Heart right ventricle (tissue), 16 donors: ENCODE measurements at regions not wholly inside any gene's neighbourhood (a gene's known extent, or its start where the extent isn't known, plus 50 kb on each side); places are given as distances from the start of the nearest gene placed in this dataset.

ENCODE experiments used
- ATAC-seq, 8 donors: fragments of 200-7000 bp; cut with Tn5 transposase; one replicate each; pipeline ENCODE4 v1.9.1; 2020; ENCODE audit warnings: mild to moderate bottlenecking in 8 of 8, moderate library complexity in 8 of 8, moderate number of reproducible peaks in 1 of 8
- DNase-seq, 2 donors: peaks; one replicate each; pipeline ENCODE4 v3.0.0-alpha.2; 2020
- H3K27ac ChIP-seq, 10 donors: fragments of 200-600 bp; sonication (generic) in 2 of 10; one replicate each; pipeline versions ENCODE4 v1.5.0 to v1.8.0; 2020 to 2022; ENCODE audit warnings: mild to moderate bottlenecking in 3 of 10
- H3K27me3 ChIP-seq, 7 donors: fragments of 200-600 bp; one replicate each; pipeline ENCODE4 v1.8.0; 2021 to 2022; ENCODE audit warnings: mild to moderate bottlenecking in 2 of 7
- H3K36me3 ChIP-seq, 9 donors: fragments of 200-600 bp; sonication (generic) in 1 of 9; one replicate each; pipeline versions ENCODE4 v1.5.0 to v1.8.0; 2020 to 2022; ENCODE audit warnings: mild to moderate bottlenecking in 2 of 9
- H3K4me1 ChIP-seq, 9 donors: fragments of 200-600 bp; sonication (generic) in 1 of 9; one replicate each; pipeline versions ENCODE4 v1.5.0 to v1.8.0; 2020 to 2022; ENCODE audit warnings: mild to moderate bottlenecking in 4 of 9
- H3K4me3 ChIP-seq, 10 donors: fragments of 200-600 bp; sonication (generic) in 2 of 10; one replicate each; pipeline versions ENCODE4 v1.5.0 to v1.8.0; 2020 to 2022; ENCODE audit warnings: mild to moderate bottlenecking in 7 of 10, moderate library complexity in 2 of 10
- H3K9me3 ChIP-seq, 11 donors: fragments of 200-600 bp in 10 of 11; sonication (generic) in 2 of 11; one replicate each; pipeline versions ENCODE4 v1.5.0 to v1.8.0; 2013 to 2022; ENCODE audit warnings: mild to moderate bottlenecking in 2 of 11, control low read depth in 1 of 11, moderate library complexity in 1 of 11
- WGBS, 2 donors: extraction: QIAGEN DNeasy Blood & Tissue Kit; methylation state at CpG; one replicate each; pipeline ENCODE4 v1.1.7; 2013; ENCODE audit warnings: inconsistent platforms in 1 of 2; 5-methylcytosine and 5-hydroxymethylcytosine counted together
- intact Hi-C, 10 donors: fragments of 100-400 bp; cut with DNase I; formaldehyde crosslinking; loops; one replicate each; pipeline versions ENCODE4 v1.11.1 to v1.14.2; 2022
- TF ChIP-seq, protein P1 (sequence below), 9 donors: fragments of 200-600 bp; sonication (generic) in 2 of 9; IDR thresholded peaks; one replicate each; pipeline versions ENCODE4 v1.5.0 to v1.8.0; 2021 to 2022; ENCODE audit warnings: antibody characterized with exemption in 9 of 9, mild to moderate bottlenecking in 5 of 9, moderate library complexity in 1 of 9
- donor health status: Arrhythmogenic right ventricular cardiomyopathy.
- donor health status: ischemic (EF 13 %, LVEDD 7.1; RV severe dilation, severe dysfunction).
- donor health status: healthy with polysubstance abuse.
- donor health status: DM: no; HTN: yes; CAD: no.
- donor health status: DM: no; HTN: no; CAD: no.
- donor health status: ischemic (EF 25% LVEDD 6.9; RV normal size, moderate dysfunction).
- donor health status: ischemic (EF 25% LVEDD 5.7; RV mildly dilated, moderate dysfunction).
- donor health status: healthy.
- donor health status: DM: yes; HTN: yes; CAD: no.
- donor health status: Ischemic cardiomyopathy.
- donor health status: ischemic (EF 35%, LVEDD 5.7; RV mildly dilated, moderate dysfunction).
- donor health status: nonischemic (EF 11% LVEDD 7.7; RV severe dilation, severe dysfunction).
- donor health status: DM: yes; HTN: yes; CAD: no.
- donor health status: PGD.
- donor health status: ischemic (EF 29% LVEDD 5.4; RV normal size, mild dysfunction).
- donor health status: nonischemic (EF 23%, LVEDD 6.1; RV moderate dilation, normal function).

DNA sequence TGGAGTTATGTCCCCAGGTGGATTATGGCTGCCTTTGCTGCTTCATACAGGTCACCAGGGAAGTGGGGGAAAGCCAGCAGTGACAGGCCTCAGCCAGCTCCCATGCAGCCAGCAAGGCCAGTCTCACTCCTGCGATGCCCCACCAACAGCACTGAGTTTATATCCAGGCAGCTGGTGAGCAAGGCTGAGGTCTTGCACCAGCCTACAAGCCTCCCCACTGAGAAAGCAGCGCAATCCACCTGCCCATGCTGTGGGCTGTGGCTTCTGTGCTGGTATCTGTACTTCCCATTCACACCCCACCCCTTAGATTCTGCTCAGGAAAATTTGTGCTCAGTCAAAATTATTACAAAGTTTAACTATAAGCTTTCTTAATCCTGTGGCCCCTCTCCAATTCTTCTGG is 153.5 kb downstream of the HHIP start:
- DNase-seq: no peak
- Histone ChIP-seq H3K27me3 (no peaks in the 10 kb centered on the region), H3K4me1 (no peaks in the 10 kb centered on the region), H3K9me3 (peaks cover 0 to 40% (median 10%) of the 10 kb centered on the region in 11 donors), H3K36me3 (no peaks in the 10 kb centered on the region), H3K27ac (no peak overlapping the region), H3K4me3 (no peak overlapping the region)
- TF ChIP-seq, protein P1, sequence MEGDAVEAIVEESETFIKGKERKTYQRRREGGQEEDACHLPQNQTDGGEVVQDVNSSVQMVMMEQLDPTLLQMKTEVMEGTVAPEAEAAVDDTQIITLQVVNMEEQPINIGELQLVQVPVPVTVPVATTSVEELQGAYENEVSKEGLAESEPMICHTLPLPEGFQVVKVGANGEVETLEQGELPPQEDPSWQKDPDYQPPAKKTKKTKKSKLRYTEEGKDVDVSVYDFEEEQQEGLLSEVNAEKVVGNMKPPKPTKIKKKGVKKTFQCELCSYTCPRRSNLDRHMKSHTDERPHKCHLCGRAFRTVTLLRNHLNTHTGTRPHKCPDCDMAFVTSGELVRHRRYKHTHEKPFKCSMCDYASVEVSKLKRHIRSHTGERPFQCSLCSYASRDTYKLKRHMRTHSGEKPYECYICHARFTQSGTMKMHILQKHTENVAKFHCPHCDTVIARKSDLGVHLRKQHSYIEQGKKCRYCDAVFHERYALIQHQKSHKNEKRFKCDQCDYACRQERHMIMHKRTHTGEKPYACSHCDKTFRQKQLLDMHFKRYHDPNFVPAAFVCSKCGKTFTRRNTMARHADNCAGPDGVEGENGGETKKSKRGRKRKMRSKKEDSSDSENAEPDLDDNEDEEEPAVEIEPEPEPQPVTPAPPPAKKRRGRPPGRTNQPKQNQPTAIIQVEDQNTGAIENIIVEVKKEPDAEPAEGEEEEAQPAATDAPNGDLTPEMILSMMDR (IDR thresholded peaks at IDR 0.05): no peak
- intact Hi-C loops: no loop called here
- no peak for ATAC-seq
- 93 to 97% methylated on average over 2 of the region's 2 CpGs for WGBS, 2 donors

DNA sequence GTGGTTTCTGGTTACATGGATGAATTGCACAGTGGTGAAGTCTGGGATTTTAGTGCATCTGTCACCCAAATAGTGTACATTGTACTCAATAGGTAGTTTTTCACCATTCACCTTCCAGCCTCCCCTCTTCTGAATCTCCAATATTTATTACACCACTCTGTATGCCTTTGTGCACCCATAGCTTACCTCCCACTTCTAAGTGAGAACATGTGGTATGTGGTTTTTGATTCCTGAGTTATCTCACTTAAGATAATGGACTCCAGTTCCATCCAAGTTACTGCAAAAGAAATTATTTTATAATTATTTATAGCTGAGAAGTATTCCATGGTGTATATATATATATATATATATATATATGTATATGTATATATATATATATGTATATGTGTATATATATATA is 155.8 kb downstream of the HHIP start:
- intact Hi-C loops: loop anchor here in 1 of 10 donors (1.0 kb wide), 1 partner anchor 23 kb away; no protein-coding TSS in a partner anchor
- peaks cover 0 to 39% (median 12%) of the 10 kb centered on the region in 11 donors for H3K9me3 ChIP-seq
- H3K36me3 ChIP-seq: no peaks in the 10 kb centered on the region
- H3K4me3 ChIP-seq: no peak overlapping the region
- TF ChIP-seq, protein P1 (IDR thresholded peaks at IDR 0.05): no peak
- H3K27ac ChIP-seq: no peak overlapping the region
- no peaks in the 10 kb centered on the region for H3K27me3 ChIP-seq
- ATAC-seq (no peak), DNase-seq (no peak)
- no peaks in the 10 kb centered on the region for H3K4me1 ChIP-seq

DNA sequence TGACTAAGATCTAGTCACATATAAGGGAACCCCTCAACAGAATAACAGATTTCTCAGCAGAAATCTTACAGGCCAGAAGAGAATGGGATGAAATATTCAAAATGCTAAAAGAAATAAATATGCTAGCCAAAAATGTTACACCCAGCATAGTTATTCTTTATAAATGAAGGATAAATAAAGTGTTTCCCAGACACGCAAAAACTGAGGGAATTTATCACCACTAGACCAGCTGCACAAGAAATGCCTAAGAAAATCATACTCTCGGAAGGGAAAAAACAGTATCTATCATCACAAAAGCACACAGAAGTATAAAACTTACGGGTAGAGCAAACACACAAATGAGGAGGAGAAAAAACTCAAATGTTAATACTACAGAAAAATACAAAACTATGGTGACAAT is 162.1 kb downstream of the HHIP start:
- WGBS, 2 donors: 89 to 93% methylated on average over 3 of the region's 3 CpGs
- TF ChIP-seq, protein P1 (IDR thresholded peaks at IDR 0.05): no peak
- Histone ChIP-seq H3K4me3 (no peak overlapping the region), H3K36me3 (no peaks in the 10 kb centered on the region), H3K27ac (no peak overlapping the region), H3K4me1 (no peaks in the 10 kb centered on the region), H3K9me3 (peaks cover 0 to 56% (median 26%) of the 10 kb centered on the region in 11 donors), H3K27me3 (no peaks in the 10 kb centered on the region)
- no peak for ATAC-seq
- intact Hi-C loops: no loop called here
- DNase-seq: no peak

DNA sequence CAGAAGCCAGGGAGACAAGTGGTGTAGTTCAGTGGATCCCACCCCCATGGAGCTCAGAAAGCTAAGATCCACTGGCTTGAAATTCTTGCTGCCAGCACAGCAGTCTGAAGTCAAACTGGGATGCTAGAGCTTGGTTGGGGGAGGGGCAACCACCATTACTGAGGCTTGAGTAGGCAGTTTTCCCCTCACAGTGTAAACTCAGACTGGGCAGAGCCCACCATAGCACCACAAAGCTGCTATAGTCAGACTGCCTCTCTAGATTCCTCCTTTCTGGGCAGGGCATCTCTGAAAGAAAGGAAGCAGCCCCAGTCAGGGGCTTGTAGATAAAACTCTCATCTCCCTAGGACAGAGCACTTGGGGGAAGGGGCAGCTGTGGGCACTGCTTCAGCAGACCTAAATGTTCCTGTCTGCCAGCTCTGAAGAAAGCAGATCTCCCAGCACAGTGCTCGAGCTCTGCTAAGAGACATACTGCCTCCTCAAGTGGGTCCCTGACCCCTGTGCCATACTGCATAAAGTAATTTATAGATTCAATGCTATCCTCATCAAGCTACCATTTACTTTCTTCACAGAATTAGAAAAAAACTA is 163.2 kb downstream of the HHIP start:
- ATAC-seq (no peak), DNase-seq (no peak)
- H3K27me3 ChIP-seq: no peaks in the 10 kb centered on the region
- H3K4me1 ChIP-seq: no peaks in the 10 kb centered on the region
- H3K9me3 ChIP-seq: peaks cover 0 to 53% (median 26%) of the 10 kb centered on the region in 11 donors
- H3K36me3 ChIP-seq: no peaks in the 10 kb centered on the region
- WGBS, 2 donors: 79 to 96% methylated on average over 1 of the region's 1 CpG
- no peak overlapping the region for H3K4me3 ChIP-seq
- H3K27ac ChIP-seq: no peak overlapping the region
- intact Hi-C loops: no loop called here
- TF ChIP-seq, protein P1 (IDR thresholded peaks at IDR 0.05): no peak
